GM13976 (cell line): ENCODE measurements at regions not wholly inside any gene's neighbourhood (a gene's known extent, or its start where the extent isn't known, plus 50 kb on each side); places are given as distances from the start of the nearest gene placed in this dataset.

Experiments used
- DNase-seq: peaks from one replicate; pipeline ENCODE4 v3.0.0; 2012; ENCODE audit warnings: low spot score
- CTCF ChIP-seq: IDR thresholded peaks from 2 replicates; pipeline ENCODE4 v1.5.1; 2012; ENCODE audit warnings: borderline replicate concordance, mild to moderate bottlenecking; ENCODE audit not compliant: insufficient read depth; ENCODE audit errors: extremely low read depth, missing control alignments, control extremely low read depth
- in situ Hi-C: fragments of 300-500 bp; cut with MboI; formaldehyde crosslinking; loops from one replicate; pipeline ENCODE4 v1.12.0; 2022; ENCODE audit warnings: low sequenced_read_pairs, mixed read lengths, inconsistent platforms; ENCODE audit not compliant: unreplicated experiment

DNA sequence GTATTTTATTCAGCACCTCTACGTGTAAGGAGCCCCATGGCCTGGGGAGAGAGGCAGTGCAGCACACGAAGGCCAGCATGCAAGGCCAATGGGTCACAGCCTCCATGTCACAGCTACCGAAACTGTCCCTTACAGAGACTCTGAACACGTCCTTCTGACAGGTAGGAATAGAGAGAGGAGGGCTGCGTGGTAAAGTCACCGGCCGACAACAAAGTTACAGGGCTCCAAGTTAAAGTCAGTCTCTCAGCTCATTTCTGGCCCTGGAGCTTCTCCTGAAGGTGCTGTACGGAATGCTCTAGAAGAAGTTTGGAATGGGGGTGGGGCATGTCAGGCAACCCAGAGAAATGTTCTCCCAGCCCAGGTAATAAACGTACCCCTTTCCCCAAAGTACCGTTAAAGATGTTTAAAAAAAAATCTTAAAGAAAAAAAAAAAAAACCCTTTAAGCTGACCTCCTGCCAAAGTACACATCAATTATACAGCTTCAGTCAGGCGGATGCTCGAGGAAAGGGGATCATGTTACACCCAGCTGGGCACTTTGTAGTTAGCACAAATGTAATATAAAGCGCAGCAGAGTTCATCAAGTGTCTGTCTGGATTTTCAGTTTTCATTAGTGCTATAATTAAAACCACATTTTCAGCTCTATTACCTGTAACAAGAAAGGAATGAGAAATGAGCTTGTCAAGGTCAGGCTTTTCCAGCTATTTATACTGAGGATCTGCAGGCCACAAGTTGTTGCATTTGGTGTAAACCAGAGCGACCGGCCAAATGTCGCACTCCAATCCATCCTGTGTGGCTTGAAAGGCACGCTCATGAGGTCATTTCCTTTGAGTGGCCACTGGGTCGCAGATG lies 53.3 kb upstream of the CDKN3 start:
- in situ Hi-C loops, result loop anchor here (25.0 kb wide), 2 partner anchors 806 to 931 kb away; no protein-coding TSS in a partner anchor
- DNase-seq, result no peak
- no peak for TF ChIP-seq CTCF

GRCh38 chr14:54344445-54344844 lies 52.4 kb upstream of the CDKN3 start:
- DNase-seq, result no peak
- no peak for TF ChIP-seq CTCF
- in situ Hi-C loops, result loop anchor here (25.0 kb wide), 2 partner anchors 807 to 932 kb away; no protein-coding TSS in a partner anchor

DNA sequence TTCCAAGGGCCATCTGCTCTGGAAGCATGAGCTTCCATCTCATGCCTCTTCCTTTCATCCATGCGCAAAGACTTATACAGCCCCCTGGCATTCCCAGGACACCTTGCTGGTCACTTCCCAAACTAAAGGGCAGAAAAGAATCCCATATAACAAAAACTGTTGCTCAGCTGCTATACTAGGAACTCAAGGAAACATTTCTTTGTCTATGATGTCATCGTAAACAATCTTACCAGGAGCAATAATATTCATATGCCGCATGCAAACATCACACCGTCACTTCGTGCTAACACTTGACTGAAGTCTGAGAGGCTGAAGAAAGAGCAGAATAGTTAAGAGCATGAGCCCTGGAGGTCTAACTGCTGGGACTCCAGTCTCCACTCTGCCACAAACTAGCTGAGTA lies 50.5 kb upstream of the CDKN3 start:
- in situ Hi-C loops, result loop anchor here (25.0 kb wide), 2 partner anchors 809 to 934 kb away; no protein-coding TSS in a partner anchor
- DNase-seq, result no peak
- TF ChIP-seq CTCF, result no peak
